ENCODE measurements at regions not wholly inside any gene's neighbourhood (a gene's known extent, or its start where the extent isn't known, plus 50 kb on each side); places are given as distances from the start of the nearest gene placed in this dataset.

DNA sequence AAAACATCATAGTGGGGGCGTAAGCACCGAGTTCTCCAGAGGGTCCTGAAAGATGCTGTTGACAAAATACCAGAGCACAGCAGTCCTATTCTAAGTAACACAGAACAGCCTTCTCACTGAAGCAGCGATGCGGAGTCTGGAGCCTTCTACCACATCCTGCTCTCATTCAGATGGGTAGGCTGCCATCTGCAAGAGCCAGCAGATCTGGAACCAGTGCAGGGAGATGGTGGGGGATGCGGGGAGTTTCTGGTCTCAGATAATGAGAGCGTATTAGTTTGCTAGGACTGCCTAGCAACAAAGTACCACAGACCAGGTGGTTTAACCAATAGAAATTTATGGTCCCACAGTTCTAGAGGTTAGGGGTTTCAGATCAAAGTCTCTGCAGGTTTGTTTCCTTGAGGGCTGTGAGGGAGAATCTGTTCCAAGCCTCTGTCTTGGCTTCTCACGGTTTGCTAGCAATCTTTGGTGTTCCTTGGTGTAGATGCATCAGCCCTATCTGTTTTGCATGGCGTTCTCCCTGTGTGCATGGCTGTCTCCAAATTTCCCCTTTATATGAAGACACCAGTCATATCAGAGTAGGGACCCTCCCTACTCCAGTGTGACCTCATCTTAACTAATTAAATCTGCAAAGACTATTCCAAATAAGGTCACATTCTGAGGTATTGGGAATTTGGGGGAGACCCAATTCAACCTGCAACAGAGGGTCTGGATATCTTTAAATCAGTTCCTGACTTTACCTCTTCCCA, 52.0 kb upstream of the STEAP1B start:
- in situ Hi-C loops (cut with MboI; ENCODE audit: low pct_unique_long_range_greater_than_20kb, low sequenced_read_pairs, unreplicated experiment): loop anchor here (5.0 to 10.0 kb wide), 2 partner anchors 175 to 503 kb away; partner anchors contain the start of gene IL6
- DNase-seq (ENCODE audit: low spot score): peak; percentile 53

DNA sequence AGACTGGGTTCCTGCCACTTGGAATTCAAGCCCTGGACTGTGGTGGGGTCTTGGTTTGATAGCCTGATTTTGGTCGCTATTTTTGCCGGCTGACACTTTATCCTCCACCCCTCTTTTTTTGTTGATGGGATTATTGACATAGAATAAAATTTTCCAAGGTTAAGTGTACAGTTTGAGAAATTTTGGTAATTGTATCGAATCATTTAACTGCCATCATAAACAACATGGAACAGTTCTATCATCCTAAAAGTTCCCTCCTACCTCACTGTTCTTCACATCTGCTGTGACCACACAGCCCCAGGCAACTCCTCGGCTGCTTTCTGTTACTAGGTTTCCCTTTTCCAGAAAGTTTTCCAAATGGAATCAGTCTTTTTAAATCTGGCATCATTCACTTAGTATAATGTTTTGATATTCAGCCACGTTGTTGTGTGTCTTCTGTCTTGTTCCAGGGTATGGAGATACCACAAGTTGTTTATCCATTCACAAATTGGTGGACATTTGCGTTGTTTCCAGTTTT, 50.6 kb upstream of the STEAP1B start:
- no peak for DNase-seq (ENCODE audit: low spot score)
- TF ChIP-seq CTCF (IDR thresholded peaks at IDR 0.05; ENCODE audit: extremely low read depth, insufficient read depth, missing control alignments): no peak
- in situ Hi-C loops (cut with MboI; ENCODE audit: low pct_unique_long_range_greater_than_20kb, low sequenced_read_pairs, unreplicated experiment): loop anchor here (5.0 to 10.0 kb wide), 2 partner anchors 177 to 504 kb away; partner anchors contain the start of gene IL6

More for the DNA sequence above, 52.0 kb upstream of the STEAP1B start:
- no peak for TF ChIP-seq CTCF (IDR thresholded peaks at IDR 0.05; ENCODE audit: extremely low read depth, insufficient read depth, missing control alignments)

DNA sequence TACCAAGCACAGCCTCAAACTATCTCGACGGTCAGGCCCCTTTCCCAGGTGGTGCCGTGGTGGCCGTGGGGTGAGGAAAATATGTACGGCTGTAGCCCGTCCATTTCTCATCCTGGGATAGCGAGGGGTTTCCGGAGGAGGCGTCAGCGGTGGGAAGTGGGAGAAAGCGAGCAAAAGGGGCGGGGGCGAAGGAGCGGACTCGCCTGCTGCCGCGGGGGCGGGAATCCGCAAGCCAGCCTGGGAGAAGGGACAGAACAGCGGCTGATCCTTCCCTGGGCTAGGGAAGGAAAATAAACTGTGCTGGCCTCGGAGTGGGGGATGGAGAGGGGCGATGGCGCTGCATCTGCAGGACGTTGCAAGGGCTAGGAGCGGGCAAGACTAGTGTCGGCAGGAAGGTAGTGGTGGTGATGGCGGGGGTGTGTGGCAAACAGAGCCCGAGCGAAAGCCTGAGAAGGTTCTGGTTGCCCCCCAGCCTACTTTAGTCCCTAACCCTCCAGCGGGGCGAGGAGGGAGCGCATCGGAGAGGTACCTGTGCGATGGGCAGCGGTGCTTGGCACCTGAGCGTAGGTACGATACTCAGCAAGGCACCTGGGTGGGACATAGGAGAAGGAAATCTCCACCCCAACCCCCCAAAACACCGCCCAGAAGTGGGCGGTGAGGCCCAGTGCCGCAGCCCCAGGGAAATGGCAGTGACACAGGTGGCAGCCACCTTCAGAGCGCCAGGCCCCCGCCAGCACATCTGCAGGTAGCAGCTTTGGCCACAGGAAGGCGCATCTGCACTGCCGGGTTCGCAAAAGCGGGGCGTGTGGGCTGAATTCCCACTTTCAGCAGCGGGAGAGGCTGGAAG, 49.9 kb upstream of the STEAP1B start:
- TF ChIP-seq CTCF (IDR thresholded peaks at IDR 0.05; ENCODE audit: extremely low read depth, insufficient read depth, missing control alignments): peak; percentile 83
- in situ Hi-C loops (cut with MboI; ENCODE audit: low pct_unique_long_range_greater_than_20kb, low sequenced_read_pairs, unreplicated experiment): loop anchor here (5.0 to 10.0 kb wide), 2 partner anchors 177 to 505 kb away; partner anchors contain the start of gene IL6
- DNase-seq (ENCODE audit: low spot score): peak; percentile 55

Measured in GM13977 (cell line).